PC-3 (cell line): ENCODE measurements at regions not wholly inside any gene's neighbourhood (a gene's known extent, or its start where the extent isn't known, plus 50 kb on each side); places are given as distances from the start of the nearest gene placed in this dataset.

Experiments
- ATAC-seq: fragments of 200-7000 bp; cut with Tn5 transposase; 2 replicates; pipeline ENCODE4 v1.9.1; 2020; ENCODE audit warnings: mild to moderate bottlenecking, moderate library complexity
- BruUV-seq: library from RNA; stranded (reverse); fragments of 400-500 nt; replicated peaks from 2 replicates; lab custom pipeline; 2021; lab: Mats Ljungman, UMichigan
- CTCF ChIA-PET: fragments of 300-600 bp; sonication (Branson Sonifier 250); formaldehyde crosslinking; loops from one replicate; lab custom pipeline; 2022; ENCODE audit warnings: antibody characterized with exemption; lab: Charles Lee
- POLR2A ChIA-PET: fragments of 300-600 bp; sonication (Branson Sonifier 250); formaldehyde crosslinking; loops from one replicate; lab custom pipeline; 2022; ENCODE audit warnings: antibody characterized with exemption; ENCODE audit not compliant: unreplicated experiment; lab: Charles Lee
- DNase-seq: peaks from one replicate; pipeline ENCODE4 v3.0.0-alpha.2; 2015
- H2AFZ ChIP-seq: fragments of 300-600 bp; sonication (generic); 2 replicates; pipeline ENCODE4 v1.6.0; 2016; ENCODE audit warnings: antibody characterized with exemption, low read length
- H3F3A ChIP-seq: fragments of 300-600 bp; sonication (generic); one replicate; pipeline ENCODE4 v1.6.0; 2017; ENCODE audit warnings: antibody characterized with exemption, low read length, control low read depth, mild to moderate bottlenecking; ENCODE audit not compliant: unreplicated experiment
- H3K27ac ChIP-seq: fragments of 300-600 bp; sonication (generic); 2 replicates; pipeline ENCODE4 v1.5.1; 2016; ENCODE audit warnings: mild to moderate bottlenecking, low read length
- H3K27me3 ChIP-seq: fragments of 300-600 bp; sonication (generic); 2 replicates; pipeline ENCODE4 v1.6.1; 2016; ENCODE audit warnings: low read length, mixed read lengths
- H3K36me3 ChIP-seq: fragments of 300-600 bp; sonication (generic); 2 replicates; pipeline ENCODE4 v1.6.1; 2016; ENCODE audit warnings: low read depth, mixed run types, low read length, mixed read lengths
- H3K4me1 ChIP-seq: fragments of 300-600 bp; sonication (generic); 2 replicates; pipeline ENCODE4 v1.5.1; 2016; ENCODE audit warnings: low read length; ENCODE audit not compliant: insufficient read depth
- H3K4me2 ChIP-seq: fragments of 300-600 bp; sonication (generic); 2 replicates; pipeline ENCODE4 v1.6.0; 2016; ENCODE audit warnings: low read length
- H3K4me3 ChIP-seq: fragments of 300-600 bp; sonication (generic); 2 replicates; pipeline ENCODE4 v1.5.1; 2016; ENCODE audit warnings: mild to moderate bottlenecking, low read length, mixed read lengths
- H3K79me2 ChIP-seq: fragments of 300-600 bp; sonication (generic); 2 replicates; pipeline ENCODE4 v1.6.1; 2017; ENCODE audit warnings: low read length, mixed read lengths
- H3K9ac ChIP-seq: fragments of 300-600 bp; sonication (generic); 2 replicates; pipeline ENCODE4 v1.6.0; 2016; ENCODE audit warnings: mild to moderate bottlenecking, low read length
- H3K9me2 ChIP-seq: fragments of 300-600 bp; sonication (generic); replicated peaks from 2 replicates; pipeline ENCODE4 v1.6.1; 2016; ENCODE audit warnings: mixed run types, low read length, mixed read lengths
- H3K9me3 ChIP-seq: fragments of 300-600 bp; sonication (generic); 2 replicates; pipeline ENCODE4 v1.6.1; 2016; ENCODE audit warnings: low read length, mixed read lengths
- H4K20me1 ChIP-seq: fragments of 300-600 bp; sonication (generic); 2 replicates; pipeline ENCODE4 v1.6.1; 2016; ENCODE audit warnings: low read length, mixed read lengths
- CTCF ChIP-seq: fragments of 300-600 bp; sonication (generic); conservative IDR thresholded peaks from 2 replicates; pipeline ENCODE4 v1.5.1; 2017; ENCODE audit warnings: antibody characterized with exemption, low read depth, mild to moderate bottlenecking, low read length
- EZH2 ChIP-seq: fragments of 300-600 bp; sonication (generic); IDR thresholded peaks from one replicate; pipeline ENCODE4 v1.6.1; 2017; ENCODE audit warnings: antibody characterized with exemption, mild to moderate bottlenecking, low read length; ENCODE audit not compliant: unreplicated experiment
- EZH2phosphoT487 ChIP-seq: fragments of 300-600 bp; sonication (generic); IDR thresholded peaks from 2 replicates; pipeline ENCODE4 v1.6.1; 2018; ENCODE audit warnings: mild to moderate bottlenecking, antibody characterized with exemption, low read length, borderline replicate concordance
- intact Hi-C: fragments of 100-400 bp; cut with micrococcal nuclease; formaldehyde crosslinking; loops from 2 replicates; pipeline ENCODE4 v1.9.0; 2023

GRCh38 chr5:107058235-107058634, 612.5 kb downstream of the EFNA5 start:
- H2AFZ ChIP-seq, result no peak overlapping the region
- intact Hi-C loops, result no loop called here
- H3K4me2 ChIP-seq, result no peak overlapping the region
- no peaks in the 10 kb centered on the region for H3K9me2 ChIP-seq
- ChIA-PET CTCF (no interaction called here), POLR2A (no interaction called here)
- DNase-seq (no peak), ATAC-seq (no peak)
- no peaks in the 10 kb centered on the region for H3K9me3 ChIP-seq
- no peak overlapping the region for H3K27ac ChIP-seq
- no peaks in the 10 kb centered on the region for H4K20me1 ChIP-seq
- BruUV-seq, result no TSS peak
- peaks cover 7% of the 10 kb centered on the region for H3K4me1 ChIP-seq
- H3K27me3 ChIP-seq, result no peaks in the 10 kb centered on the region
- H3K9ac ChIP-seq, result no peak overlapping the region
- H3K79me2 ChIP-seq, result no peaks in the 10 kb centered on the region
- no peak overlapping the region for H3K4me3 ChIP-seq
- TF ChIP-seq EZH2 (no peak), EZH2phosphoT487 (no peak)
- no peaks in the 10 kb centered on the region for H3F3A ChIP-seq
- no peaks in the 10 kb centered on the region for H3K36me3 ChIP-seq

GRCh38 chr5:107056278-107056677, 614.5 kb downstream of the EFNA5 start:
- H3K9me2 ChIP-seq, result no peaks in the 10 kb centered on the region
- no peak for TF ChIP-seq EZH2phosphoT487
- TF ChIP-seq EZH2, result no peak
- no peak for TF ChIP-seq CTCF
- no peaks in the 10 kb centered on the region for H3K79me2 ChIP-seq
- no peaks in the 10 kb centered on the region for H3K27me3 ChIP-seq
- ATAC-seq (no peak), DNase-seq (no peak)
- no TSS peak for BruUV-seq
- CTCF ChIA-PET, result no interaction called here
- H3F3A ChIP-seq, result no peaks in the 10 kb centered on the region
- no peaks in the 10 kb centered on the region for H3K9me3 ChIP-seq
- intact Hi-C loops, result no loop called here
- H2AFZ ChIP-seq, result no peak overlapping the region
- H3K9ac ChIP-seq, result no peak overlapping the region
- no peaks in the 10 kb centered on the region for H3K4me1 ChIP-seq
- H4K20me1 ChIP-seq, result no peaks in the 10 kb centered on the region
- no peak overlapping the region for H3K27ac ChIP-seq
- POLR2A ChIA-PET, result no interaction called here
- no peak overlapping the region for H3K4me2 ChIP-seq
- no peak overlapping the region for H3K4me3 ChIP-seq
- no peaks in the 10 kb centered on the region for H3K36me3 ChIP-seq

- ChIA-PET POLR2A (no interaction called here), CTCF (no interaction called here)
- BruUV-seq, result no TSS peak
- H4K20me1 ChIP-seq, result no peaks in the 10 kb centered on the region
- intact Hi-C loops, result no loop called here
- H3K27ac ChIP-seq, result no peak overlapping the region
- H3K4me2 ChIP-seq, result no peak overlapping the region
- TF ChIP-seq CTCF, result no peak
- TF ChIP-seq EZH2, result no peak
- TF ChIP-seq EZH2phosphoT487, result no peak
- no peak overlapping the region for H3K4me3 ChIP-seq
- no peaks in the 10 kb centered on the region for H3K36me3 ChIP-seq
- H3K4me1 ChIP-seq, result no peaks in the 10 kb centered on the region
- DNase-seq (no peak), ATAC-seq (no peak)
- H3K9me3 ChIP-seq, result no peaks in the 10 kb centered on the region
- no peak overlapping the region for H3K9ac ChIP-seq
- no peaks in the 10 kb centered on the region for H3K79me2 ChIP-seq
- H3K27me3 ChIP-seq, result no peaks in the 10 kb centered on the region
- no peaks in the 10 kb centered on the region for H3K9me2 ChIP-seq
- H2AFZ ChIP-seq, result no peak overlapping the region
- no peaks in the 10 kb centered on the region for H3F3A ChIP-seq
Measured at GRCh38 chr5:107047048-107047447, 623.7 kb downstream of the EFNA5 start.
